T-helper 2 cell treated with Interferon-gamma antibody and Interleukin-4, amounts not matched to agents 5 μg/mL and 100 μg/mL, for 36 hours (primary cell): ENCODE measurements at regions not wholly inside any gene's neighbourhood (a gene's known extent, or its start where the extent isn't known, plus 50 kb on each side); places are given as distances from the start of the nearest gene placed in this dataset.
"Not testable (repeated sequence)": the region's sequence is repeated elsewhere in the genome, so short reads cannot be mapped to it uniquely, and the experiment has no call there.

Source experiments
- DNase-seq: peaks from one replicate; pipeline ENCODE4 v3.0.0; 2021; ENCODE audit warnings: low spot score
- H3K27ac Mint-ChIP-seq: one replicate; pipeline ENCODE4 v1.8.0; 2021; ENCODE audit warnings: mild to moderate bottlenecking, mixed read lengths
- H3K27me3 Mint-ChIP-seq: one replicate; pipeline ENCODE4 v1.8.0; 2021; ENCODE audit warnings: low read depth, mixed read lengths
- H3K36me3 Mint-ChIP-seq: one replicate; pipeline ENCODE4 v1.8.0; 2021; ENCODE audit warnings: low read depth, mixed read lengths
- H3K4me1 Mint-ChIP-seq: one replicate; pipeline ENCODE4 v1.8.0; 2021; ENCODE audit warnings: low read depth, mixed read lengths
- H3K4me3 Mint-ChIP-seq: one replicate; pipeline ENCODE4 v1.8.0; 2022; ENCODE audit warnings: mild to moderate bottlenecking, moderate library complexity, mixed read lengths
- H3K9me3 Mint-ChIP-seq: one replicate; pipeline ENCODE4 v1.8.0; 2021; ENCODE audit warnings: mixed read lengths

DNA sequence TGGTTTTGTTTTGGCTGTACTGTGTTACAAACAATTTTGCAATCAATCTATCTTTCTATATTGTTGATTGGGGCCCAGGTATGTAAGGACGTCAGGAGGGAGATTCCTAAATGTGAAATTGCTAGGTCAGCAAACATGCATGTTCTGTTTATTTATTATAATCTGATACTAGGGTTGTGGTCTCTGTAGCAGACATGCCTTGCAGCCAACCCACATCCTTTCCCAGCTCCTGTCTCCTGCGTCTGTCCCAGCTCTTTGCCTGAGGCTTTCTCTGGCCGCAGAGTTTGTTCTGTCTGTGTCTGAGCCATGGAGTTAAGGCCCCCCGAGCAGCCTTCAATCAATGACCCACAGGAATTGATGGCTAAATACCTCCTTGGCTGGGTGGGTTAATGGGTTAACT is 124.0 kb upstream of the ZEB1 start:
- Mint-ChIP-seq H3K36me3 (no peaks in the 10 kb centered on the region), H3K4me1 (peaks cover 3% of the 10 kb centered on the region), H3K27ac (no peak overlapping the region), H3K9me3 (no peaks in the 10 kb centered on the region), H3K27me3 (peaks cover 4% of the 10 kb centered on the region), H3K4me3 (no peak overlapping the region)
- no peak for DNase-seq

DNA sequence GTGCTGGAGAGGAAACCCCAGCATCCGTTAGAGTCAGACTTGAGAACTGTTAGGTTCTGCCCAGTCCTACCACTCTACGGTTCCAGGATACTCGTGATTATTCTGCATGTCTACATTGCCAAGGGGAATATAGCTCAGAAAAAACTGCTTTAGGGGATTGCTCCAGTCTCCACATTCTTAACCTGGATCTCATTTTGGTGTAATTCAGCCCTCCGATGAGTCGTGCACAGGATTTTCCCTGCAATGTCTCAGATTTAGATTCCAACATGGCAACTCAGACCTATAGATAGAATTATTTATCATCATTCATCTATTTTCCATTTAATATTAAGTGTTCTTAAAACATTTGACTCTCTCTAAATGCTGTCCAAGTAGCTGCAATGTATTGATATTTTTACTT is 121.1 kb upstream of the ZEB1 start:
- Mint-ChIP-seq H3K4me1 (peaks cover 3% of the 10 kb centered on the region), H3K9me3 (no peaks in the 10 kb centered on the region), H3K36me3 (no peaks in the 10 kb centered on the region), H3K27ac (no peak overlapping the region), H3K27me3 (peaks cover 4% of the 10 kb centered on the region), H3K4me3 (no peak overlapping the region)
- no peak for DNase-seq

DNA sequence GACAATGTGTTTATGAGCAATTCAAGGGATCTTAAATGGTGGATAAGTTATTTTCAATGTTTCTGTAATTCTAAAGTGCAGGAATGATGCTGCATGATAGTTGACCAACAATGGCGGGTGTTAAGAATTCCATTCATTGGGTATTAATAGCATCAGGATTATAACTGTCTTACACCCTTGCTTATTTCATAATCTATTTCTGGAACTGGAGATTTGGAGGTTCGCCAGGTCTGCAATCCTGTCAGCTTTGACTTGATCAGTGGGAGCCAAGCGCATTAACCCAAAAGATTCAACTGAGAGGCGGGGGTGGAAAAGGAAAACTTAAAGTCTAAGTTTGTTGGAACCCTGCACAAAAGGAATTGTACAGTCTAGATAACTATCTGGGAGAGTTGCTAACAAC is 114.9 kb upstream of the ZEB1 start:
- Mint-ChIP-seq H3K36me3 (no peaks in the 10 kb centered on the region), H3K4me1 (no peaks in the 10 kb centered on the region), H3K27me3 (no peaks in the 10 kb centered on the region), H3K4me3 (no peak overlapping the region), H3K9me3 (peaks cover 3% of the 10 kb centered on the region), H3K27ac (no peak overlapping the region)
- DNase-seq = no peak

DNA sequence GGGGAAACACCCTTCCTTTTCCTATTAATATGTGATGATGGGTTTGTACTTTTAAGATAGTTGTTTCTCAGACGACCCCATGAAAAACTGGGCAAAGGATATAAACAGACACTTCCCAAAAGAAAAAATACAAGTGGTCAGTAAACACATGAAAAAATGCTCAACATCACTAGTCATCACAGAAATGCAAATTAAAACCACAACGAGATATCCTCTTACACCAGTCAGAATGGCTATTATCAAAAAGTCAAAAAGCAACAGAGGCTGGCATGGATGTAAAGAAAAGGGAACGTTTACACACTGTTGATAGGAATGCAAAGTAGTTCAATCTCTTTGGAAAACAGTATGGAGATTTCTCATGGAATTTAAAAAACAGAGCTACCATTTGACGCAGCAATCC is 111.4 kb upstream of the ZEB1 start:
- H3K36me3 Mint-ChIP-seq = no peaks in the 10 kb centered on the region
- no peak overlapping the region for H3K4me3 Mint-ChIP-seq
- DNase-seq = no peak
- H3K27me3 Mint-ChIP-seq = no peaks in the 10 kb centered on the region
- H3K9me3 Mint-ChIP-seq = peaks cover 3% of the 10 kb centered on the region
- H3K27ac Mint-ChIP-seq = no peak overlapping the region
- H3K4me1 Mint-ChIP-seq = no peaks in the 10 kb centered on the region

DNA sequence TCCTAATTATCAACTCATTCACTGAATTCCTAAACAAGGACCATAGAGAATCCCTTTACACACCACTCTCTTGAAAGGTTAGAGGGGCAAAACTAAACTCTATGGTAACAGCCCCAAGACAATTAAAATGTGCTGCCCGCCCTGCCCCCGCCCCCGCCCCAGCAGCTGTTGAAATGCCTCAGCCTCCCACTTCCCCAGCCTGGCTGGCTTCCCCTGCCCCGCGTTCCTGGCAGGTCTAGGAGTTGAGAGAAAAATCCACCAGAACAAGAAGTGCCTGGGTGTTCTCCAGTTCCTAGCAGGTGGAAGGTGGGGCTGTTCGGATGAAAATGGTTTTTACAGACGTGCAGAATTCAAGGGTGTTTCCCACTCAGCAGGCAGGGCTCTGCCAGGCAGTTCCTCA is 109.5 kb upstream of the ZEB1 start:
- H3K4me3 Mint-ChIP-seq = no peak overlapping the region
- H3K27me3 Mint-ChIP-seq = no peaks in the 10 kb centered on the region
- H3K9me3 Mint-ChIP-seq = peaks cover 3% of the 10 kb centered on the region
- H3K4me1 Mint-ChIP-seq = no peaks in the 10 kb centered on the region
- H3K36me3 Mint-ChIP-seq = no peaks in the 10 kb centered on the region
- DNase-seq = no peak
- H3K27ac Mint-ChIP-seq = no peak overlapping the region

DNA sequence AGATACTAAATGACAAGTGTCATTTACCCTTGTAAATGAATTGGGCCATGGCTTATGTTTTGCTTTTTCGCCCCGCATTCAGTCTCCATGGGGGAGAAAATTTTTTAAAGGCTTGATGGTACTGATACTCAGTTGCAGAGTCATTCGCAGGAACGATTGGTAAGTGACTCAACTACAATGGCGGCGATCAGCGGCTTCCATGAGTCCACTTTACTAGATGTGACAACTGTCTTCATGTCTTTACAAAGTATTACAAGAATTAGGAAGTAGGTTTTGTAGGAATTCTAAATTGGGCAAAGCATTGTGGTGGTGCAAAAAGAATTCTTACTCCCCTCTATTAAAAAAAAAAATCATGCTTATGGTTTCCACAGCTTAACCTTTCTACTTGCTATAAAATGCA is 108.8 kb upstream of the ZEB1 start:
- no peak for DNase-seq
- Mint-ChIP-seq H3K4me1 (no peaks in the 10 kb centered on the region), H3K27ac (no peak overlapping the region), H3K36me3 (no peaks in the 10 kb centered on the region), H3K27me3 (no peaks in the 10 kb centered on the region), H3K4me3 (no peak overlapping the region), H3K9me3 (no peaks in the 10 kb centered on the region)

DNA sequence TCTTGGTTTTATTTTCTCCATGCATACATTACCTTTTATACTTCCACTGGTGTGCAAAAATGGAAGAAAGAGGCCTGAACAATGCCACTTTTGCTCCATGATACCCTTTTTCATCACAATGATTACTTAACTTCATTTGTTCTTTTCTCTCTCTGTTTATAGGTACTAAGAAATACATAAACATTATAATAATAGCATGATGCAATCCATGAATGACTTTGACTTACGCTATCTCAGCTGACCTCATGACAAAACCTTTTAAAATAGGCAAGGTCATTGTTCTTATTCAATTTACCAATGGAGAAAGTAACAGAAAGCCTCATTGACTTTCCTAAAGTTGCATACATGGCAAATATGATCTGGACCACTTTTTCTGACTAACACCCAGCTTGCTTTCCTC is 105.1 kb upstream of the ZEB1 start:
- Mint-ChIP-seq H3K4me3 (no peak overlapping the region), H3K27ac (no peak overlapping the region), H3K9me3 (no peaks in the 10 kb centered on the region), H3K36me3 (no peaks in the 10 kb centered on the region), H3K27me3 (peaks cover 4% of the 10 kb centered on the region), H3K4me1 (no peaks in the 10 kb centered on the region)
- DNase-seq = no peak

DNA sequence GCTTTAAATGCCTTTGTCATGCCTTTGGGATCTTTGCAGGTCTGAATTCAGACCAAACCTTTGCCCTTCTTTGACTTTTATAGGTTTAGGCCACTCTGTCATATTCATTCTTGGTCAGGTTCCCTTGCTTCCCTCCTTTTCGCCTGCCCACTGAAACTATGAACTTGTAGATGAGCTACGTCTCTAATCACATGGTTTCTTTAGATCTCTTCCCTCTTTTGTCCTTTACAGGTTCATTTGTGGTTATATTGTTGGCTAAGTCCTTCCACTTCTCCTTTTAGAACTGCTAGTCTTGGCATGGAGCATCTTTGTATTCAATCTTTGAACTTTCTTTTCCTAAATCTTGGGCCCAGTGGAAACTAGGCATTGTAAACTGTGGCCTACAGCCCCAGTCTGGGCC is 104.0 kb upstream of the ZEB1 start:
- Mint-ChIP-seq H3K27ac (no peak overlapping the region), H3K9me3 (no peaks in the 10 kb centered on the region), H3K36me3 (no peaks in the 10 kb centered on the region)

DNA sequence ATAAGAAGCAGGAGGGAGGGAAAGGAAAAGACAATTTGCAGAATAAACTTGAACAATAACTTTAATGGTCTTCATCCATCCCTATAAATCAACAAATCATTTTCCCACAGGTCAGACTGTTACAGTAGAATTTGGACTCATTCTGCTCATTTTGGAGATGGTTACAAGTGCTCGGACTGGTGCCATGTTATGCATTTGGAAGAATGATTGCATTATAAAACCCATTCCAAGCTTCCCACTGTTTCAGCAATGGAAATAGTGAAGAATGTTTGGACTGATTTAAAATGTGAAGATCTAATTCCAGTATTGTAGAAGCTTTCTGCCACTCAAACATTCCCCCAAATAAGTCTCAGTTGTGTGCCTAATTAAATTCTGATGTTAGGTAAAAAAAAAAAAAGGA is 99.7 kb upstream of the ZEB1 start:
- no peaks in the 10 kb centered on the region for H3K9me3 Mint-ChIP-seq
- H3K27ac Mint-ChIP-seq = no peak overlapping the region
- no peaks in the 10 kb centered on the region for H3K4me1 Mint-ChIP-seq
- H3K27me3 Mint-ChIP-seq = peaks cover 12% of the 10 kb centered on the region
- no peak overlapping the region for H3K4me3 Mint-ChIP-seq
- H3K36me3 Mint-ChIP-seq = no peaks in the 10 kb centered on the region
- no peak for DNase-seq

More for the DNA sequence above, 104.0 kb upstream of the ZEB1 start:
- H3K4me1 Mint-ChIP-seq = no peaks in the 10 kb centered on the region
- H3K27me3 Mint-ChIP-seq = peaks cover 4% of the 10 kb centered on the region
- H3K4me3 Mint-ChIP-seq = no peak overlapping the region
- no peak for DNase-seq

DNA sequence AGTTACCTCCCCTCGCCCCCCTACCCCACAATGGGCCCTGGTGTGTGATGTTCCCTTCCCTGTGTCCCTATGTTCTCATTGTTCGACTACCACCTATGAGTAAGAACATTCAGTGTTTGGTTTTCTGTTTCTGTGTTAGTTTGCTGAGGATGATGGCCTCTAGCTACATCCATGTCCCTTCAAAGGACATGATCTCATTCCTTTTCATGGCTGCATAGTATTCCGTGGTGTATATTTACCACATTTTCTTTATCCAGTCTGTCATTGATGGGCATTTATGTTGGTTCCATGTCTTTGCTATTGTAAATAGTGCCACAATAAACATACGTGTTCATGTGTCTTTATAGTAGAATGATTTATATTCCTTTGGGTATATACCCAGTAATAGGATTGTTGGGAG is 90.2 kb upstream of the ZEB1 start:
- H3K27me3 Mint-ChIP-seq = peaks cover 12% of the 10 kb centered on the region
- H3K36me3 Mint-ChIP-seq, DNase-seq, H3K4me1 Mint-ChIP-seq, H3K27ac Mint-ChIP-seq, H3K4me3 Mint-ChIP-seq: not testable (repeated sequence)
- H3K9me3 Mint-ChIP-seq = peaks cover 27% of the 10 kb centered on the region

DNA sequence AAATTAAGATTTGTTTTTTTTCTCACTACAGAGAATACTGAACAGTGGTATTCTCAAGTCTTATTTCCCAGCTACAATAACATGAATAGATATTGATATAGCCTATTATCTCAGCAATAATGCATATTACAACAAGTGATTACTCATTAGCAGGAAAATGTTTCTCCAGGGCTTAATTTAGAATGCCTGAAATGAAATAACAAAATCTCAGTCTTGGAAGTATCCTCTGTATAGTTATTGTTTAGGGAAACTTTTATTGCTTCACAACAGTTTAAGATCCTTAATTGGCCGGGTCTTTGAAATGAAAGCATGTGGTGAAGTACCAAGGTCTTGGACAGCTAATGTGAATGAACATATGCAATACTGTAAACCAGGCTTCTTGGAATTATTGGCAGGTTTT is 79.1 kb upstream of the ZEB1 start:
- H3K4me3 Mint-ChIP-seq = no peak overlapping the region
- H3K27ac Mint-ChIP-seq = no peak overlapping the region
- peaks cover 10% of the 10 kb centered on the region for H3K27me3 Mint-ChIP-seq
- H3K9me3 Mint-ChIP-seq = peaks cover 8% of the 10 kb centered on the region
- DNase-seq = no peak
- peaks cover 7% of the 10 kb centered on the region for H3K4me1 Mint-ChIP-seq
- H3K36me3 Mint-ChIP-seq = no peaks in the 10 kb centered on the region

DNA sequence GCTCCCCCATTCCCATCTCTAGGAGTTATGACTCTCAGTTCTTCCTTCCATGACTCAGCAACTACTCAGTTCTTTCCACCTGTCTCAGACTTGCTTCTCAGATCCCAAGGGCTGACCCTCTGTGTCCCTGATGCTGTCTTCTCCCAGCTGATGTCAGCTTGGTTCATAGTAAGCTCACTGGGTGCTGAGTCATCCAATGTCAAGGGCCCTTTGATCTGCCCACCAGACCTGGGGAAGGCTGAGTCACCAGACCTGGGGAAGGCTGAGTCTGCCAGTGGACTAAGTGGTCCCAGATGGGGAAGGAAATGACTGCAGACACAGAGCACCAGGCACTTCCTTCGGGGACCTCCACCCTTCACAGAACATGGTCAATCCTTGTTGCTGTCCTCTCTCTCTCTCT is 76.1 kb upstream of the ZEB1 start:
- Mint-ChIP-seq H3K27me3 (peaks cover 15% of the 10 kb centered on the region), H3K4me1 (peaks cover 7% of the 10 kb centered on the region), H3K36me3 (no peaks in the 10 kb centered on the region), H3K9me3 (no peaks in the 10 kb centered on the region), H3K27ac (no peak overlapping the region), H3K4me3 (no peak overlapping the region)
- peak; percentile 56 for DNase-seq

DNA sequence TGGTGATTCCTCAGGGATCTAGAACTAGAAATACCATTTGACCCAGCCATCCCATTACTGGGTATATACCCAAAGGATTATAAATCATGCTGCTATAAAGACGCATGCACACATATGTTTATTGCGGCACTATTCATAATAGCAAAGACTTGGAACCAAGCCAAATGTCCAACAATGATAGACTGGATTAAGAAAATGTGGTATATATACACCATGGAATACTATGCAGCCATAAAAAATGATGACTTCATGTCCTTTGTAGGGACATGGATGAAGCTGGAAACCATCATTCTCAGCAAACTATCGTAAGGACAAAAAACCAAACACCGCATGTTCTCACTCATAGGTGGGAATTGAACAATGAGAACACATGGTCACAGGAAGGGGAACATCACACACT is 67.9 kb upstream of the ZEB1 start:
- not testable (repeated sequence) for H3K36me3 Mint-ChIP-seq, H3K27ac Mint-ChIP-seq, DNase-seq, H3K4me1 Mint-ChIP-seq, H3K4me3 Mint-ChIP-seq, H3K9me3 Mint-ChIP-seq
- H3K27me3 Mint-ChIP-seq = peaks cover 46% of the 10 kb centered on the region

DNA sequence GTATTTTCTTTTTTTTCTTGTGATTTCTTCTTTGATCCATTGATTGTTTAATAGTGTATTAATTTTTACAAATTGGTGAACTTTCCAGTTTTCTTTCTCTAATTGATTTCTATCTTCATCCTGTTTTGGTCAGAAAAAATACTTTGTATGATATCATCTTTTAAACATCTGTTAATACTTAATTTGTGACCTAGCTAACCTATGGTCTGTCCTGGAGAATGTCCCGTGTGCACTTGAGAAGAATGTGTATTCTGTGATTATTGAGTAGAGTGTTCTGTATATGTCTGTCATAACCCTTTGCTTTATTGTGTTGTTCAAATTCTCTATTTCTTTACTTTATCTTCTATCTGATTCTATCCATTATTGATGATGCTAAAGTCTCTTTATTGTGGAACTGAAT is 65.8 kb upstream of the ZEB1 start:
- no peaks in the 10 kb centered on the region for H3K36me3 Mint-ChIP-seq
- no peak overlapping the region for H3K4me3 Mint-ChIP-seq
- H3K27ac Mint-ChIP-seq = no peak overlapping the region
- peaks cover 46% of the 10 kb centered on the region for H3K27me3 Mint-ChIP-seq
- no peaks in the 10 kb centered on the region for H3K4me1 Mint-ChIP-seq
- peaks cover 4% of the 10 kb centered on the region for H3K9me3 Mint-ChIP-seq
- DNase-seq = no peak

DNA sequence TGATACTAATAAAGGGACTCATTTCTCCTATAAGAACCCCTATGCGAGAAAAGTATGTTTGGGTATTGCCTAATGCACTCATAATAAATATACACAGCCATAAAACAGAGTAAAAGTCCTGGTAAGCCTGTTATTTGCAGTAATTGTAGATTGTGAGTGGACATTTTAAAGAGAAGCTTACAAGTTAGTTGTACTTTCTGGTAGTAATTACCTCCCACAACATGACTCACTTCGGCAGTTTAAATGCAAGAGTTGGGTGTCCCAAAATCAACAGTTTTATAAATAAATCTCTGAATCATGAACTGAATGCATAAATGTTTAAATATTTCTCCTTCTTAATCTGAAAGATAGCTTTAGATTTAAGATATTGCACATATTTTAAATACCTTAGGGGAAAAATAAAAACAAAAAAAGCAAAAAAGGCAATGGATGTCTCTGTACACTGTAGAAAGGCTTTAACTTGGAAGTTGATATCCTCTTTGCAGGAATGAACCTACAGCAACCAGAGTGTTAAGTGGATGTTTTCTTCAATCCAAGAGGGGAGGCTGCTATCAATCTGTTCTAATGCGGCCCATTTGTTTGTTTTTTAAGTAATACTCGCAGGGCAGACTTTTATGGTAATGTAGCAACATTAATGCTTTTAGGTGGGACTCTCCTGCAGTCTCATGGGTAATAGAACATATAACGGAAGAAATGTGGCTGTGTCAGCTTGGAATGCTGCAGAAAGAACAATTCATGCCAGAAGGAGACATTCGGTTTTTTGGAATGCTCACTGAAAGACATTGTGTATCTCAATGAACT is 57.3 kb upstream of the ZEB1 start:
- Mint-ChIP-seq H3K27me3 (peaks cover 3% of the 10 kb centered on the region), H3K4me1 (no peaks in the 10 kb centered on the region), H3K4me3 (no peak overlapping the region), H3K9me3 (no peaks in the 10 kb centered on the region), H3K27ac (no peak overlapping the region), H3K36me3 (no peaks in the 10 kb centered on the region)
- DNase-seq = no peak
